Kidney (tissue), 13 donors: ENCODE measurements at regions not wholly inside any gene's neighbourhood (a gene's known extent, or its start where the extent isn't known, plus 50 kb on each side); places are given as distances from the start of the nearest gene placed in this dataset.

Source experiments
- DNase-seq, 5 donors: peaks; one replicate each; pipeline ENCODE4 v3.0.0-alpha.2; 2013 to 2020
- FAIRE-seq: peaks from 2 replicates; lab custom pipeline; 2012; peaks lifted over from hg19 to GRCh38; lab: Jason Lieb, UNC
- H3K27ac ChIP-seq, 2 donors: one replicate each; pipeline ENCODE4 v1.7.0; 2013; ENCODE audit warnings: low read depth in 2 of 2, low read length in 2 of 2, inconsistent platforms in 1 of 2
- H3K27me3 ChIP-seq: one replicate; pipeline ENCODE4 v1.7.1; 2013; ENCODE audit warnings: low read length, inconsistent platforms; ENCODE audit not compliant: control insufficient read depth, insufficient read depth
- H3K36me3 ChIP-seq, 3 donors: one replicate each; pipeline versions ENCODE4 v1.7.0 to v1.7.1; 2013; ENCODE audit warnings: low read length in 3 of 3, control low read depth in 1 of 3, inconsistent platforms in 1 of 3; ENCODE audit not compliant: insufficient read depth in 3 of 3, control insufficient read depth in 2 of 3
- H3K4me1 ChIP-seq, 3 donors: one replicate each; pipeline versions ENCODE4 v1.7.0 to v1.7.1; 2013; ENCODE audit warnings: low read length in 3 of 3, inconsistent platforms in 1 of 3, low read depth in 1 of 3; ENCODE audit not compliant: control insufficient read depth in 2 of 3, insufficient read depth in 2 of 3
- H3K4me3 ChIP-seq, 3 donors: one replicate each; pipeline versions ENCODE4 v1.7.0 to v1.8.1; 2013; ENCODE audit warnings: low read length in 3 of 3, control low read depth in 1 of 3, inconsistent platforms in 1 of 3
- H3K9ac ChIP-seq, 3 donors: one replicate each; pipeline versions ENCODE4 v1.7.0 to v1.7.1; 2013; ENCODE audit warnings: low read length in 3 of 3, control low read depth in 1 of 3, inconsistent platforms in 1 of 3
- H3K9me3 ChIP-seq, 3 donors: one replicate each; pipeline versions ENCODE4 v1.7.0 to v1.7.1; 2013; ENCODE audit warnings: low read length in 3 of 3, control low read depth in 1 of 3, inconsistent platforms in 1 of 3; ENCODE audit not compliant: control insufficient read depth in 2 of 3, insufficient read depth in 1 of 3
- CTCF ChIP-seq: IDR thresholded peaks from 3 replicates; pipeline ENCODE4 v1.5.1; 2012; ENCODE audit warnings: mild to moderate bottlenecking, moderate library complexity, borderline replicate concordance; ENCODE audit not compliant: insufficient read depth; ENCODE audit errors: extremely low read depth
- intact Hi-C: fragments of 100-400 bp; cut with DNase I; formaldehyde crosslinking; loops from one replicate; pipeline ENCODE4 v1.11.1; 2022
- donor health status: control.
- donor health status: control.
- donor health status: control.
- donor health status: control.
- donor health status: control.
- donor health status: DM: yes; HTN: yes; CAD: no.
- donor health status: Normal renal cell carcinoma (clear cell type).

- no peak for FAIRE-seq
- intact Hi-C loops = no loop called here
- TF ChIP-seq CTCF = no peak
Measured at GRCh38 chr6:169967687-169968086, 216.3 kb downstream of the ERMARD start.

GRCh38 chr6:169966312-169967181, 215.1 kb downstream of the ERMARD start:
- H3K27me3 ChIP-seq = no peaks in the 10 kb centered on the region
- no peak for TF ChIP-seq CTCF
- H3K4me3 ChIP-seq = no peak overlapping the region
- intact Hi-C loops = no loop called here
- FAIRE-seq = no peak
- no peaks in the 10 kb centered on the region for H3K36me3 ChIP-seq
- H3K9ac ChIP-seq = no peak overlapping the region
- no peak overlapping the region for H3K27ac ChIP-seq
- no peaks in the 10 kb centered on the region for H3K9me3 ChIP-seq
- DNase-seq = peak in 1 of 5 donors; percentile 48
- H3K4me1 ChIP-seq = no peaks in the 10 kb centered on the region

More at GRCh38 chr6:169967687-169968086, 216.3 kb downstream of the ERMARD start:
- no peak overlapping the region for H3K27ac ChIP-seq
- H3K27me3 ChIP-seq = no peaks in the 10 kb centered on the region
- no peak for DNase-seq
- no peaks in the 10 kb centered on the region for H3K4me1 ChIP-seq
- no peaks in the 10 kb centered on the region for H3K36me3 ChIP-seq
- no peak overlapping the region for H3K4me3 ChIP-seq
- no peaks in the 10 kb centered on the region for H3K9me3 ChIP-seq
- H3K9ac ChIP-seq = no peak overlapping the region

GRCh38 chr6:169965657-169966311, 214.4 kb downstream of the ERMARD start:
- FAIRE-seq (no peak), DNase-seq (peak in 1 of 5 donors; percentile 32)
- intact Hi-C loops = no loop called here

More at GRCh38 chr6:169965657-169966311, 214.4 kb downstream of the ERMARD start:
- Histone ChIP-seq H3K9me3 (no peaks in the 10 kb centered on the region), H3K4me3 (no peak overlapping the region), H3K4me1 (peaks cover 0 to 2% (median 0%) of the 10 kb centered on the region in 3 donors), H3K9ac (no peak overlapping the region), H3K36me3 (no peaks in the 10 kb centered on the region), H3K27me3 (no peaks in the 10 kb centered on the region), H3K27ac (no peak overlapping the region)
- no peak for TF ChIP-seq CTCF
